Right kidney (tissue), 1 donor: ENCODE measurements at regions not wholly inside any gene's neighbourhood (a gene's known extent, or its start where the extent isn't known, plus 50 kb on each side); places are given as distances from the start of the nearest gene placed in this dataset.
"Not testable (repeated sequence)": the region's sequence is repeated elsewhere in the genome, so short reads cannot be mapped to it uniquely, and the experiment has no call there.

Experiments
- DNase-seq: peaks from one replicate; pipeline ENCODE4 v3.0.0-alpha.2; 2016

DNA sequence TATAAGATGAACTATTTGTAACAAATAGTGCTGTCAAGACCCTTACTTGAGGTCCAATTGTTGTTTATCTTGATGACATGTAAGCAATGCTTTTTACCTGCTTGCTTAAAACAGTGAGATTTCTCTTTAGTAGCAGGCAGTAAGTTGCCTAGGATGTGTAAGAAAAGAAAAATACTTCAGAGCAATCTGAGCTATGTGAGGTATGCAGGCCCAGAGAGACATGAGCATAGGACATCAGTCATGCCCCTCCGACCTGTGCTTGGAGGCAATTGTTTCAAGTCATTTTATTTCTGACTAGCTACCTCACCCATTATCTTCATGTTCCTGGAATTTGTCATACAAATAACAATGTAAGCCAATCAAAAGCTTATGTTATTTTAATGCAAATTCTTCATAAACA is 930.6 kb upstream of the FBXO33 start:
- no peak for DNase-seq

GRCh38 chr14:40354754-40355153 is 922.5 kb upstream of the FBXO33 start:
- DNase-seq, result no peak

DNA sequence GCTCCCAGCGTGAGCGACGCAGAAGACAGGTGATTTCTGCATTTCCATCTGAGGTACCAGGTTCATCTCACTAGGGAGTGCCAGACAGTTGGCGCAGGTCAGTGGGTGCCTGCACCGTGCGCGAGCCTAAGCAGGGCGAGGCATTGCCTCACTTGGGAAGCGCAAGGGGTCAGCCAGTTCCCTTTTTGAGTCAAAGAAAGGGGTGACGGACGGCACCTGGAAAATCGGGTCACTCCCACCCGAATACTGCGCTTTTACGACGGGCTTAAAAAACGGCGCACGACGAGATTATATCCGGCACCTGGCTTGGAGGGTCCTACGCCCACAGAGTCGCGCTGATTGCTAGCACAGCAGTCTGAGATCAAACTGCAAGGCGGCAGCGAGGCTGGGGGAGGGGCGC is 915.9 kb upstream of the FBXO33 start:
- not testable (repeated sequence) for DNase-seq

DNA sequence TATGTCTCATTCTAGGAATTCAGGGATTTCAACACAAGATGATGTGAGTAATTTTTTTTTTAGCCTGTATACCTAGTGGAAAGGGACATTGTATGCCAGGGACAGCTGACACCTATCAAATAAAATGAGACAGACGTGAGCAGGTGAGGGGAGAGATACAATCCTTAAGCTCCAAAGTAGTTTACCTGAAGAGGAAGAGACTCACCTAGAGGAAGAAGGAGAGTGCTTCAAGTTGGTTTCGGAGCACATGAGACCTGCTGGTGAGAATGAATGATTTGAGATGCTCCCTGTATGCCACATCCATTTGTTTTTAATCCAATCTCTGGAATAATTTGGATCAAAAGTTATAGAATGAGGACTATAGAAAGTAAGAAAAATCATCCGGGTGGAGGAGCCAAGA is 915.4 kb upstream of the FBXO33 start:
- DNase-seq, result no peak

- DNase-seq, result no peak
These were observed 914.0 kb upstream of the FBXO33 start for GRCh38 chr14:40346275-40346674.

DNA sequence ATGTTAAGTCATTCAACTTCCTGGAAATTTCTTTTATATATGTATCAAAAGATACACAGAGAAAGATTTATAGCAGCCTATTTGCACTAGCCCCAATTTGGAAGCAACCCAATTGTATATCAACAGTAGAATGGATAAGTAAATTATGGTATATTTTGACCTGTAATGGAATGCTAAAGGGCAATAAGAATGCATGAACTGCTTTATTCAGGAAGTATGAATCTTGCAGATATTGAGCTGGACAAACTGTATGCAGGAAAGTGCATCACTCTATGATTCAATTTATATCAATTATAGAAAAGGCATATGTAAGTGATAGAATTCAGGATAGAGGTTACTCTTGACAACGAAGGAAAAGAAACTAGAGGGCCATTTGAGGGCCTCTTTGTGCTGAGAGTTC is 913.1 kb upstream of the FBXO33 start:
- DNase-seq, result no peak

- no peak for DNase-seq
These were observed 908.5 kb upstream of the FBXO33 start for GRCh38 chr14:40340708-40341107.

DNA sequence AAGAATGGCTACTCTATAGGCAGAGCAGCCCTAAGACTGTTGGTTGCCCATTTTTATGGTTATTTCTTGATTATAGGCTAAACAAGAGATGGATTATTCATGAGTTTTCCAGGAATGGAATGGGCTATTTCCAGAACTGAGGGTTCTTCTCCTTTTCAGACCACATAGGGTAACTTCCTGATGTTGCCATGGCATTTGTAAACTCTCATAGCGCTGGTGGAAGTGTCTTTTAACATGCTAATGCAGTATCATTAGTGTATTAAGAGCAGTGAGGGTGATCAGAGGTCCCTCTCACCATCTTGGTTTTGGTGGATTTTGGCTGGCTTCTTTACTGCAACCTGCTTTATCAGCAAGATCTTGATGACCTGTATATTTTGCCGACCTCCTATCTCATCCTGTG is 904.6 kb upstream of the FBXO33 start:
- no peak for DNase-seq

DNA sequence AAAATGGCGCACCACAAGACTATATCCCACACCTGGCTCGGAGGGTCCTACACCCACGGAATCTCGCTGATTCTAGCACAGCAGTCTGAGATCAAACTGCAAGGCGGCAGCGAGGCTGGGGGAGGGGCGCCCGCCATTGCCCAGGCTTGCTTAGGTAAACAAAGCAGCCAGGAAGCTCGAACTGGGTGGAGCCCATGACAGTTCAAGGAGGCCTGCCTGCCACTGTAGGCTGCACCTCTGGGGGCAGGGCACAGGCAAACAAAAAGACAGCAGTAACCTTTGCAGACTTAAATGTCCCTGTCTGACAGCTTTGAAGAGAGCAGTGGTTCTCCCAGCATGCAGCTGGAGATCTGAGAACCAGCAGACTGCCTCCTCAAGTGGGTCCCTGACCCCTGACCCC is 894.3 kb upstream of the FBXO33 start:
- not testable (repeated sequence) for DNase-seq

- DNase-seq, result no peak
These were observed 886.0 kb upstream of the FBXO33 start for GRCh38 chr14:40318211-40318719.

GRCh38 chr14:40317690-40318089 is 885.5 kb upstream of the FBXO33 start:
- no peak for DNase-seq

GRCh38 chr14:40312296-40312695 is 880.1 kb upstream of the FBXO33 start:
- no peak for DNase-seq

DNA sequence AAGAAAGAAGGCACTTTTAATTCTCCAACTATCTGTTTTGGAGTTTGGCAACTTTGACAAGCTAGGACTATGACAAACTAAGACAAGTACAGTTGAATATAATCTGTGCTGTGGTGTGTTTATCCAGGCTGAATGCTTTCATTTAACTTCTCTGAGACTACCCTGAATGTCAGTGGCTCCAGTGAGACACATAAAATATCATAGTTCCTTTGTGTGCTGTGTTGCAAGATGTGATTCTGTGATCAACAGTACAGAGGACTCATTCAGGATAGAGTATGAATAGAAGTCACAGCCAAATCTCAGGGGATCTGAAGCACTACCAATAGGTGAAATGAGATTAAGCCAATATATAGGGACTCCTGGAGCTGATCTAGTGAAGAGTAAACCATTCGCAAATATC is 876.9 kb upstream of the FBXO33 start:
- DNase-seq, result no peak

DNA sequence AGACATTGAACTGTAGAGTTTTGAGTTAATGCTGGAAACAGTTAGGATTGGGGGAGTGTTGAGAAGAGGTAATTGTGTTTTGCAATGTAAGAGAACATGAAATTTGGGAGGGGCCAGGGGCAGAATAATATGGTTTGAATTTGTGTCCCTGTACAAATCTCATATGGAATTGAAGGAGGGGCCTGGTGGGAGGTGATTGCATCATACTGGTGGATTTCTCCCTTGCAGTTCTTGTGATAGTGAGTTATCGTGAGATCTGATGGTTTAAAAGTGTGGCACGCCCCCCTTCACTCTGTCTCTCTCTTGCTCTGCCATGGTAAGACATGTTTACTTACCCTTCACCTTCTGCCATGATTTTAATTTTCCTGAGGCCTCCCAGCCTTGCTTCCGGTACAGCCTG is 876.0 kb upstream of the FBXO33 start:
- no peak for DNase-seq

DNA sequence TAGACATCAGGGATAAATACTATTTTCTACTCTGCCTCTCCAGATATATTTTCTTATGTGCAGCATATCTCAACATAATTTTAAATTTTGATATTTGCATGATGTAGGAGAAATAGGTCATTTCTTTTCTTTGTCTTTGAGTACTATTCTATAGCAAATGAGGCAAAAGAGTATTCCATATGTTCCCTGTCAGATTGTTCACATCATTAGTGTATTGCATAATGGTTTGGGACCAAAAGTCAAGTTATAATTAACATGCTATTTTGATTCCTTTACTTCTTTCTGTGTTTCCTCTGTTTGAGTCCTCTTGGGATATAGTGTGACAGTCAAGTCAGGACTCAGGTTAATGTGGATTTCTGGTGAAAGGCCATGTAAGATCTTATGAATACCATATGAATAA is 864.6 kb upstream of the FBXO33 start:
- DNase-seq, result no peak

DNA sequence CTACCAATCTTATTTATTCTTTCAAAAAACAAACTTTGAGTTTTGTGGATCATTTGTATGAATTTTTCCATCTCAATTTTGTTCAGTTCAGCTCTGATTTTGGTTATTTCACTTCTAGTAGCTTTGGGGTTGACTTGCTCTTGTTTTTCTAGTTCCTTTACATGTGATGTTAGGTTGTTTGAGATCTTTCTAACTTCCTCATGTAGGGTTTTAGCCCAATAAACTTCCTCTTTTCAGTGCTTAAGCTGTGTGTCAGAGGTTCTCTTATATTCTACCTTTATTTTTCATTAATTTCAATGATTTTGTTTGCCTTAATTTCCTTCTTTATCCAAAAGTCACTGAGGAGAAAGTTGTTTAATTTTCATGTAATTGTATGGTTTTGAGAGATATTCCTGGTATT is 860.4 kb upstream of the FBXO33 start:
- DNase-seq, result no peak

DNA sequence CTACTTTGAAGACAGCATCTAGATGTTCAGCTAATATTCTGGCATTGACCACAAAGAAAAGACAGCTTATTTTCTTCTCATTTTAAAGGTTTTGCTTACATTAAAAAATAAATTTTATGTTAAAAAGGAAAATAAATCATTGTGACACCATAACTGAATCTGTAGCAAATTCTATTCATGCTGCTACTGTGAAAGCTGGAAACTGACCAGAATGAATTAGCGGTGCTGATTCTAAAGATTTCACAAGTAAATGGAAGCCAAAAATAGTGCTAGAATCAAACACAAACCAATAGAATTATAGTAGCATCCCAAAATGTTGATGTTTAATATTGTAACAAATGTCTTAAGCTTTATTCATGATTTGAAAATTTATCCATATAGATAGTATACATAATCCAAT is 850.0 kb upstream of the FBXO33 start:
- DNase-seq, result no peak

- DNase-seq, result no peak
These were observed 848.4 kb upstream of the FBXO33 start for GRCh38 chr14:40280652-40281051.

DNA sequence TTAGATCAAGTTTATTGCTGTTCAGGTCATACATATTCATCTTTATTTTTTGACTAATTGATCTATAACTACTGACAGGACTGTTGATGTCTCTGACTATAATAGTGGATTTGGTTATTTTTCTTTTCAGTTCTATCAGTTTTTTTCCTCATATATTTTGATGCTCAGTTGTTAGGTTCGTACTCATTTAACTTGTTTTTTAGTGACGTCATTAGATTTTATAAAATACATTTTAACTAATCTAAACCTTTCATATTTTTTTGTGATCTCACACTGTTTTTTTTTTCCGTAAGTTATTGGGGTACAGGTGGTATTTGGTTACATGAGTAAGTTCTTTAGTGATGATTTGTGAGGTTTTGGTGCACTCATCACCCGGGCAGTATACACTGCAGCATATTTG is 841.2 kb upstream of the FBXO33 start:
- no peak for DNase-seq

DNA sequence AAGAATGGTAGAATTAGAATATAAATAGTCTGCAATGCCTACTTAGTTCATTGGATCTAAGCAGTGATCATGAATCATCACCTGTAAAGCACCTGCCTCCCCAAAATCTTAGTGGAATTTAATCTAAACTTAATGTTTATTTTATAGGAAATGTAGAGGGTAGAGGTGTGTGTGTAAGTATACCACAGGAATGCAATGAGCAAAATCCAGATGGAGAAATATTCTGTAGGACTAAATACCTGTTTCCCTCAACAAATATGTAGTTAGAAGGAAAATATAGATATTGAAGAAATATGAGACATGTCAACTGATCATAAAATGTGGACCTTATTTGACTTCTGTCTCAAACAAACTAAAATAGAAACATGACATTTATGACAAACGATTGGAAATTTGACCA is 839.2 kb upstream of the FBXO33 start:
- no peak for DNase-seq

- DNase-seq, result no peak
These were observed 837.2 kb upstream of the FBXO33 start for GRCh38 chr14:40269436-40269835.

- no peak for DNase-seq
These were observed 836.0 kb upstream of the FBXO33 start for GRCh38 chr14:40268236-40268635.

- no peak for DNase-seq
These were observed 832.9 kb upstream of the FBXO33 start for GRCh38 chr14:40265096-40265495.

DNA sequence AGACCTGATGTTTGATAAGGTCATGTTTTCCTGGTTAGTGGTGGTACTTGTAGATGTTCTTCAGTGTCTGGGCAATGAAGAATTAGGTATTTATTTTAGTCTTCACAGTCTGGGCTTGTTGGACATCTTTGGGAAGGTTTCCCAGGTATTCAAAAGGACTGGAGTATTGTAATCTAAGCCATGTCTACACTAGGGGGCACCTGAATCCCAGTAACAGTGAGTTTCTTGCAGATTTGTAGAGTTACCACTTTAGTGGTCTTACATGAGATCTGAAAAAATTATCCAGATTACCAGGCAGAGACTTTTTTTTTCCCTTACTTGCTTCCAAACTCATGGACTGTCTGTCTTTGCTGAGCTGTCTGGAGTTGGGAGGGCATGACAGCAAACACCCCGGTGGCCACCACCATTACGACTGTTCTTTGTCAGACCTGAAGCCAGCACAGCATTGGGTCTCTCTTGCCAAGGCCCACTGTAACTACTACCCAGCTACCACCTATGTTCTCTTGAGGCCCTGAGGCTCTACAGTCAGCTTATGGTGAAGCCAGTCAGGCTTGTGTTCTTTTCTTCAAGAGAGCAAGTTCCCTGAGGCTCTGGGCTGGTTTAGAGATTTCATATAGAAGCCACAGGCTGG is 820.7 kb upstream of the FBXO33 start:
- no peak for DNase-seq

- DNase-seq, result no peak
These were observed 816.4 kb upstream of the FBXO33 start for GRCh38 chr14:40248671-40249070.
